ENCODE measurements at regions not wholly inside any gene's neighbourhood (a gene's known extent, or its start where the extent isn't known, plus 50 kb on each side); places are given as distances from the start of the nearest gene placed in this dataset.

DNA sequence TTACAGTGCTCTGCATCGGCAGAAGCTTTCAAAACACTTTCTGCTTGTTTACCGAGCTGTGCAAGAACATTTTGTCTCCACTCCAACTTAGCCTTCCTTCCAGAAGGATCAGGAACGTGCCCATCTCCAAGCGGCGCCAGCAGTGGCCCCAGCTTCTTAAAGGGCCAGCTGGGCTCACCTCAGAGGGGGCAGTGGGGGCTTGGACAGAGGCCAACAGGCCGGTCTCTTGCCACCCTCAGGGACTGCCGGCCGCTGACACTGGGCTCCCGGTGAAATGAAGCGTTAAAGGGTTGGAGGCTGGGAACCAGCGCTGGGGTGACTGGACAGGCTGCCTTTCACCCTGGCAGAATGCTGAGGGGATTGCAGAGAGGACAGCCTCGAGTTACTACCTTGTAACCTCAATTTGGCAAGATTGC, 67.0 kb upstream of the RNU6ATAC start:
- no peak overlapping the region for H3K23ac ChIP-seq (ENCODE audit: insufficient read length)

More for the DNA sequence above, 67.0 kb upstream of the RNU6ATAC start:
- 86% methylated on average over 12 of the region's 12 CpGs; no CpG with 5 or more reads in 1 of the 2 experiments for WGBS, 2 experiments (ENCODE audit: extremely low coverage in 1 of 2, insufficient coverage in 1 of 2, insufficient read length in 1 of 2, insufficient replicate concordance in 2 of 2, low coverage in 1 of 2, low lambda C conversion rate in 2 of 2, missing lambda C conversion rate in 1 of 2)
- no peaks in the 10 kb centered on the region; a peak in 1 of 7 replicates for H3K27me3 ChIP-seq (replicated peaks in 1 of 4; ENCODE audit: control insufficient read depth in 3 of 4, extremely low read depth in 1 of 4, insufficient read depth in 3 of 4, low read length in 3 of 4)
- H3K36me3 ChIP-seq (ENCODE audit: control insufficient read depth in 2 of 4, insufficient read depth in 4 of 4, low read length in 3 of 4) = no peaks in the 10 kb centered on the region
- H3K9me3 ChIP-seq (ENCODE audit: insufficient read depth in 2 of 2, low read depth in 1 of 2, low read length in 1 of 2) = no peaks in the 10 kb centered on the region
- TF ChIP-seq NANOG (IDR thresholded peaks at IDR 0.05; ENCODE audit: insufficient read depth, low read depth, low read length, poor library complexity, severe bottlenecking) = no peak
- TF ChIP-seq EGR1 (IDR thresholded peaks at IDR 0.05; ENCODE audit: borderline replicate concordance, low read depth, low read length) = no peak
- no peak for TF ChIP-seq RXRA (IDR thresholded peaks at IDR 0.05; ENCODE audit: insufficient read depth, low read depth, low read length)
- no peak for TF ChIP-seq JUND (IDR thresholded peaks at IDR 0.05; ENCODE audit: low read length)
- no peak for TF ChIP-seq SIRT6 (IDR thresholded peaks at IDR 0.05; ENCODE audit: low read length)
- no peak for TF ChIP-seq CEBPB (IDR thresholded peaks at IDR 0.05; ENCODE audit: low read depth, low read length)
- TF ChIP-seq BRCA1 (IDR thresholded peaks at IDR 0.05; ENCODE audit: low read depth, low read length) = no peak
- TF ChIP-seq RFX5 (IDR thresholded peaks at IDR 0.05; ENCODE audit: borderline replicate concordance, low read depth, low read length) = no peak
- TF ChIP-seq FOSL1 (IDR thresholded peaks at IDR 0.05; ENCODE audit: insufficient read depth, low read depth, low read length) = no peak
- no peak for TF ChIP-seq PHF8 (conservative IDR thresholded peaks at IDR 0.05; ENCODE audit: low read depth, low read length)
- no peak for TF ChIP-seq SP2 (IDR thresholded peaks at IDR 0.05; ENCODE audit: low read length)
- TF ChIP-seq, protein P1, sequence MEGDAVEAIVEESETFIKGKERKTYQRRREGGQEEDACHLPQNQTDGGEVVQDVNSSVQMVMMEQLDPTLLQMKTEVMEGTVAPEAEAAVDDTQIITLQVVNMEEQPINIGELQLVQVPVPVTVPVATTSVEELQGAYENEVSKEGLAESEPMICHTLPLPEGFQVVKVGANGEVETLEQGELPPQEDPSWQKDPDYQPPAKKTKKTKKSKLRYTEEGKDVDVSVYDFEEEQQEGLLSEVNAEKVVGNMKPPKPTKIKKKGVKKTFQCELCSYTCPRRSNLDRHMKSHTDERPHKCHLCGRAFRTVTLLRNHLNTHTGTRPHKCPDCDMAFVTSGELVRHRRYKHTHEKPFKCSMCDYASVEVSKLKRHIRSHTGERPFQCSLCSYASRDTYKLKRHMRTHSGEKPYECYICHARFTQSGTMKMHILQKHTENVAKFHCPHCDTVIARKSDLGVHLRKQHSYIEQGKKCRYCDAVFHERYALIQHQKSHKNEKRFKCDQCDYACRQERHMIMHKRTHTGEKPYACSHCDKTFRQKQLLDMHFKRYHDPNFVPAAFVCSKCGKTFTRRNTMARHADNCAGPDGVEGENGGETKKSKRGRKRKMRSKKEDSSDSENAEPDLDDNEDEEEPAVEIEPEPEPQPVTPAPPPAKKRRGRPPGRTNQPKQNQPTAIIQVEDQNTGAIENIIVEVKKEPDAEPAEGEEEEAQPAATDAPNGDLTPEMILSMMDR (IDR thresholded peaks at IDR 0.05; ENCODE audit: control extremely low read depth in 1 of 3, insufficient read depth in 1 of 3, low read depth in 1 of 3, low read length in 3 of 3) = no peak
- no peak for TF ChIP-seq SIX5 (IDR thresholded peaks at IDR 0.05; ENCODE audit: low read depth, low read length)
- H3K18ac ChIP-seq (ENCODE audit: extremely low read depth, low read length) = no peak overlapping the region
- no peaks in the 10 kb centered on the region for H3K79me1 ChIP-seq (ENCODE audit: low read depth, low read length)
- no peak overlapping the region for H4K91ac ChIP-seq (replicated peaks; ENCODE audit: insufficient read length, low read length)
- H3K4ac ChIP-seq (replicated peaks; ENCODE audit: insufficient read length, low read depth, low read length) = no peak overlapping the region
- H3K79me2 ChIP-seq (ENCODE audit: control insufficient read depth in 1 of 2, insufficient read depth in 2 of 2, low read length in 2 of 2) = no peaks in the 10 kb centered on the region
- POLR2A ChIA-PET (ENCODE audit: partially characterized antibody) = no interaction called here
- H4K20me1 ChIP-seq (replicated peaks in 1 of 2; ENCODE audit: control insufficient read depth in 1 of 2, insufficient read depth in 2 of 2, low read length in 2 of 2) = no peaks in the 10 kb centered on the region
- H3K14ac ChIP-seq (ENCODE audit: insufficient read length) = no peak overlapping the region
- H2AK5ac ChIP-seq (ENCODE audit: low read depth, low read length) = no peak overlapping the region
- H2BK5ac ChIP-seq (ENCODE audit: low read depth, low read length) = no peak overlapping the region
- no peak overlapping the region for H2BK20ac ChIP-seq (ENCODE audit: low read length)
- H2BK120ac ChIP-seq (replicated peaks; ENCODE audit: low read depth, low read length) = no peak overlapping the region
- H3K4me2 ChIP-seq (ENCODE audit: insufficient read depth in 1 of 2, low read depth in 2 of 2, low read length in 2 of 2) = no peak overlapping the region
- DNase-seq (ENCODE audit: low read depth in 1 of 2, low spot score in 2 of 2) = no peak
- CTCF ChIA-PET (ENCODE audit: partially characterized antibody) = interaction anchor here (1.1 kb wide), 1 partner anchor 13 kb away, joined by 3 read pairs; no protein-coding TSS in a partner anchor
- no peak overlapping the region for H3K27ac ChIP-seq (ENCODE audit: low read depth, low read length)
- H3K9ac ChIP-seq (replicated peaks in 1 of 4; ENCODE audit: extremely low read depth in 1 of 4, low read depth in 3 of 4, low read length in 3 of 4) = no peak overlapping the region
- H3K4me3 ChIP-seq (ENCODE audit: extremely low read depth in 1 of 4, insufficient read depth in 2 of 4, low read depth in 3 of 4, low read length in 4 of 4) = no peak overlapping the region
- FAIRE-seq = no peak
- H3K4me1 ChIP-seq (replicated peaks in 1 of 4; ENCODE audit: control insufficient read depth in 3 of 4, insufficient read depth in 4 of 4, low read length in 3 of 4) = peaks cover 0 to 3% (median 0%) of the 10 kb centered on the region in 4 experiments; a peak in 2 of 7 replicates
- no peaks in the 10 kb centered on the region for H3K23me2 ChIP-seq (ENCODE audit: low read depth, low read length)
- H4K5ac ChIP-seq (ENCODE audit: insufficient read length, low read depth, low read length) = no peak overlapping the region
- no peak overlapping the region for H3K56ac ChIP-seq (replicated peaks; ENCODE audit: insufficient read length, low read depth, low read length)
- no peak overlapping the region for H4K8ac ChIP-seq (ENCODE audit: extremely low read depth, insufficient read depth, low read length)
- no peak overlapping the region for H2BK12ac ChIP-seq (ENCODE audit: low read depth, low read length)
- no peak overlapping the region for H2AFZ ChIP-seq (ENCODE audit: low read length)
- no peak overlapping the region for H2BK15ac ChIP-seq (ENCODE audit: low read length)
